Stomach (tissue), 8 donors: ENCODE measurements at regions not wholly inside any gene's neighbourhood (a gene's known extent, or its start where the extent isn't known, plus 50 kb on each side); places are given as distances from the start of the nearest gene placed in this dataset.

ENCODE experiments used
- DNase-seq, 2 donors: peaks; one replicate each; pipeline versions ENCODE4 v3.0.0 to v3.0.0-alpha.2; 2013 to 2019
- H3K27ac ChIP-seq, 5 donors: fragments of 200-600 bp in 4 of 5; sonication (generic) in 4 of 5; one replicate each; pipeline ENCODE4 v1.5.1; 2013 to 2019; ENCODE audit warnings: mild to moderate bottlenecking in 1 of 5, moderate library complexity in 1 of 5
- H3K27me3 ChIP-seq, 3 donors: fragments of 200-600 bp; sonication (generic); one replicate each; pipeline ENCODE4 v1.5.1; 2017 to 2019; ENCODE audit warnings: mixed run types in 1 of 3
- H3K36me3 ChIP-seq, 4 donors: fragments of 200-600 bp; sonication (generic); 1 replicate in 3 of 4; 2 replicates in 1 of 4; pipeline ENCODE4 v1.5.1; 2016 to 2019
- H3K4me1 ChIP-seq, 4 donors: fragments of 200-600 bp; sonication (generic); one replicate each; pipeline ENCODE4 v1.5.1; 2016 to 2019
- H3K4me3 ChIP-seq, 4 donors: fragments of 200-600 bp; sonication (generic) in 3 of 4; one replicate each; pipeline ENCODE4 v1.5.1; 2016 to 2019; ENCODE audit warnings: mild to moderate bottlenecking in 1 of 4
- H3K9me3 ChIP-seq, 4 donors: fragments of 200-600 bp; sonication (generic); one replicate each; pipeline ENCODE4 v1.5.1; 2016 to 2019
- CTCF ChIP-seq, 7 experiments: fragments of 450-650 bp in 4 of 7; fragments of 200-600 bp in 3 of 7; sonication (generic) in 3 of 7; IDR thresholded peaks; one replicate each; pipeline ENCODE4 v1.5.1; 2016 to 2019; ENCODE audit warnings: antibody characterized with exemption in 7 of 7, control low read depth in 2 of 7, mild to moderate bottlenecking in 1 of 7
- EP300 ChIP-seq: sonication (generic); formaldehyde crosslinking; IDR thresholded peaks from one replicate; pipeline ENCODE4 v1.6.1; 2017; ENCODE audit warnings: antibody characterized with exemption
- POLR2A ChIP-seq, 4 donors: fragments of 450-650 bp; IDR thresholded peaks; one replicate each; pipeline ENCODE4 v1.6.1; 2016; ENCODE audit warnings: antibody characterized with exemption in 4 of 4, control low read depth in 2 of 4, mild to moderate bottlenecking in 1 of 4, moderate library complexity in 1 of 4
- POLR2AphosphoS5 ChIP-seq, 3 donors: sonication (generic); formaldehyde crosslinking; IDR thresholded peaks; one replicate each; pipeline ENCODE4 v1.6.1; 2016; ENCODE audit warnings: antibody characterized with exemption in 3 of 3
- WGBS, 5 donors: extraction: QIAGEN DNeasy Blood & Tissue Kit in 3 of 5; methylation state at CpG; one replicate each; pipeline versions ENCODE4 v1.1.5 to v1.1.7; 2013 to 2018; 5-methylcytosine and 5-hydroxymethylcytosine counted together
- intact Hi-C: fragments of 100-400 bp; cut with DNase I; formaldehyde crosslinking; loops from one replicate; pipeline ENCODE4 v1.15.1; 2023; ENCODE audit warnings: low total_unique reads
- donor health status: healthy with polysubstance abuse.
- donor health status: Bipolar disorder and iron deficiency.
- donor health status: healthy.

DNA sequence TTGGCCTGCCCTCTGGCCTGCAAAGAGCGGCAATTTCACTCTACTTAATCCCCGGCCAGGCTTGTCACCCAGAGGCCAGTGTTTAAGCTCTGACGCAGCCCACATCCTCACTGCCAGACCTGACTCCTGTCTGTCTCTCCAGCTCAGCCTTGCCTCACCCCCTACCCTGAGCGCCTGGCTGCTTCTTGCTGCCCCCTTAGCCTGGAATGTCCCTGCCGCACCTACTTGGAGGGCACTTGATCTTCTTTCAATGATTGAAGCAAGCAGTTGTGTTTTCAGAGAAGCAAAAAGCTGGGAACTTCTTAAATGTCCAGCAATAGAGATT, 87.4 kb upstream of the ZBTB40 start:
- no peak overlapping the region for H3K27ac ChIP-seq
- 84 to 89% (median 86%) methylated on average over 5 of the region's 5 CpGs for WGBS, 5 donors
- H3K36me3 ChIP-seq = no peaks in the 10 kb centered on the region
- no peak overlapping the region for H3K4me3 ChIP-seq
- DNase-seq = no peak
- intact Hi-C loops = no loop called here
- no peaks in the 10 kb centered on the region for H3K4me1 ChIP-seq
- no peaks in the 10 kb centered on the region for H3K9me3 ChIP-seq
- peaks cover 0 to 79% (median 0%) of the 10 kb centered on the region in 3 donors for H3K27me3 ChIP-seq
- TF ChIP-seq POLR2AphosphoS5 (IDR thresholded peaks at IDR 0.05) = no peak
- no peak for TF ChIP-seq EP300
- no peak for TF ChIP-seq POLR2A (IDR thresholded peaks at IDR 0.05)
- TF ChIP-seq CTCF (IDR thresholded peaks at IDR 0.05) = no peak

DNA sequence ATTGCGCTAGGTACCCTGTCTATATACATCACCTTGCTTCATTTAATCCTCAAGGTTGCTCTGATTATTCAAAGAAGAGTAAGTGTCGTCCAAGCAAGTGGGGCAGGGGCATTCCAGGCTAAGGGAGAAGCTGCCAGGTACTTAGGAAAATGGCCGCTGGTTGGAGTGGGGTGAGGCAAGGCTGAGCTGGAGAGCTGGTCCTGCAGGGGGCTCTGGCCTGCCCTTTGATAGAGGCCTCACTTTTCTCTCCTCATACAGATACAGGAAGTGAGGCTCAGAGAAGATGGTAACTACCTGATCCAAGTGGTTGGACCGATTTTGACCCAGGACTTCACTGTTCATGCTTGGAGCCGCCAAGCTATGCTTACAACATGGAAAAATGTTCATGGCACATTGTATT, 86.9 kb upstream of the ZBTB40 start:
- no peak for DNase-seq
- intact Hi-C loops = no loop called here
- 78 to 86% (median 84%) methylated on average over 5 of the region's 5 CpGs for WGBS, 5 donors
- H3K4me3 ChIP-seq = no peak overlapping the region
- TF ChIP-seq EP300 (no peak), CTCF (IDR thresholded peaks at IDR 0.05) (no peak), POLR2AphosphoS5 (IDR thresholded peaks at IDR 0.05) (no peak), POLR2A (IDR thresholded peaks at IDR 0.05) (no peak)
- H3K4me1 ChIP-seq = no peaks in the 10 kb centered on the region
- H3K36me3 ChIP-seq = no peaks in the 10 kb centered on the region
- H3K27me3 ChIP-seq = peaks cover 0 to 81% (median 0%) of the 10 kb centered on the region in 3 donors
- no peaks in the 10 kb centered on the region for H3K9me3 ChIP-seq
- no peak overlapping the region for H3K27ac ChIP-seq

GRCh38 chr1:22365331-22366295, 86.0 kb upstream of the ZBTB40 start:
- H3K9me3 ChIP-seq = no peaks in the 10 kb centered on the region
- TF ChIP-seq POLR2A (IDR thresholded peaks at IDR 0.05) (no peak), EP300 (no peak), POLR2AphosphoS5 (IDR thresholded peaks at IDR 0.05) (no peak), CTCF (IDR thresholded peaks at IDR 0.05) (no peak)
- H3K27ac ChIP-seq = no peak overlapping the region
- DNase-seq = no peak
- H3K36me3 ChIP-seq = no peaks in the 10 kb centered on the region
- 81 to 89% (median 84%) methylated on average over 19 of the region's 19 CpGs for WGBS, 5 donors
- no peak overlapping the region for H3K4me3 ChIP-seq
- H3K27me3 ChIP-seq = peaks cover 0 to 75% (median 2%) of the 10 kb centered on the region in 3 donors
- intact Hi-C loops = no loop called here
- no peaks in the 10 kb centered on the region for H3K4me1 ChIP-seq

- intact Hi-C loops = no loop called here
- no peak for DNase-seq
- Histone ChIP-seq H3K27me3 (peaks cover 0 to 75% (median 4%) of the 10 kb centered on the region in 3 donors), H3K9me3 (no peaks in the 10 kb centered on the region), H3K4me3 (no peak overlapping the region), H3K4me1 (no peaks in the 10 kb centered on the region), H3K27ac (no peak overlapping the region), H3K36me3 (no peaks in the 10 kb centered on the region)
- no peak for TF ChIP-seq EP300
- TF ChIP-seq POLR2A (IDR thresholded peaks at IDR 0.05) = no peak
- TF ChIP-seq CTCF (IDR thresholded peaks at IDR 0.05) = no peak
- no peak for TF ChIP-seq POLR2AphosphoS5 (IDR thresholded peaks at IDR 0.05)
- WGBS, 5 donors = 83 to 86% (median 84%) methylated on average over 6 of the region's 6 CpGs
Observed at GRCh38 chr1:22366346-22366745, 85.3 kb upstream of the ZBTB40 start.
